B cell (primary cell): ENCODE measurements at regions not wholly inside any gene's neighbourhood (a gene's known extent, or its start where the extent isn't known, plus 50 kb on each side); places are given as distances from the start of the nearest gene placed in this dataset.

Experiments
- ATAC-seq: fragments of 200-7000 bp; cut with Tn5 transposase; one replicate; pipeline ENCODE4 v1.10.0; 2021; ENCODE audit warnings: low read depth, mild to moderate bottlenecking, moderate number of reproducible peaks, moderate library complexity
- CTCF ChIA-PET: fragments of 350-600 bp; sonication (Branson Sonifier 250); formaldehyde crosslinking; loops from one replicate; lab custom pipeline; 2021; ENCODE audit warnings: antibody characterized with exemption, inconsistent platforms; lab: Charles Lee
- POLR2A ChIA-PET: fragments of 350-600 bp; sonication (Branson Sonifier 250); formaldehyde crosslinking; loops from one replicate; lab custom pipeline; 2021; ENCODE audit warnings: antibody characterized with exemption; lab: Charles Lee
- DNase-seq: peaks from one replicate; pipeline ENCODE4 v3.0.0; 2013
- H2AFZ ChIP-seq: 2 replicates; pipeline ENCODE4 v1.6.1; 2012; ENCODE audit warnings: mild to moderate bottlenecking, low read depth, low read length; ENCODE audit not compliant: insufficient read depth, poor library complexity, severe bottlenecking
- H3K27ac ChIP-seq, 2 donors: 1 replicate in 1 of 2; 2 replicates in 1 of 2; pipeline ENCODE4 v1.5.1; 2012 to 2013; ENCODE audit warnings: low read length in 2 of 2, mild to moderate bottlenecking in 2 of 2, moderate library complexity in 1 of 2
- H3K27me3 ChIP-seq, 4 experiments: fragments of 200-600 bp in 1 of 4; sonication (generic) in 1 of 4; replicated peaks in 1 of 4; 1 replicate in 2 of 4; 2 replicates in 2 of 4; pipeline versions ENCODE4 v1.6.1 to v1.7.0; 2013 to 2016; ENCODE audit warnings: low read length in 3 of 4, mild to moderate bottlenecking in 2 of 4, mixed read lengths in 1 of 4, moderate library complexity in 1 of 4; ENCODE audit not compliant: insufficient read depth in 4 of 4, control insufficient read depth in 3 of 4; ENCODE audit errors: control extremely low read depth in 1 of 4
- H3K36me3 ChIP-seq, 2 experiments: replicated peaks in 1 of 2; 1 replicate in 1 of 2; 2 replicates in 1 of 2; pipeline versions ENCODE4 v1.6.1 to v1.7.1; 2013; ENCODE audit warnings: low read length in 1 of 2; ENCODE audit not compliant: insufficient read depth in 2 of 2, control insufficient read depth in 1 of 2; ENCODE audit errors: control extremely low read depth in 1 of 2, extremely low read depth in 1 of 2
- H3K4me1 ChIP-seq, 2 donors: fragments of 200-600 bp in 1 of 2; sonication (generic) in 1 of 2; 1 replicate in 1 of 2; 2 replicates in 1 of 2; pipeline versions ENCODE4 v1.5.1 to v1.6.1; 2013 to 2017; ENCODE audit warnings: low read length in 2 of 2; ENCODE audit not compliant: control insufficient read depth in 2 of 2, insufficient read depth in 2 of 2
- H3K4me2 ChIP-seq: replicated peaks from 2 replicates; pipeline ENCODE3; 2012; ENCODE audit warnings: mild to moderate bottlenecking, low read depth, low read length; ENCODE audit not compliant: poor library complexity, severe bottlenecking
- H3K4me3 ChIP-seq, 5 experiments: fragments of 200-600 bp in 1 of 5; sonication (generic) in 1 of 5; 1 replicate in 3 of 5; 2 replicates in 2 of 5; pipeline versions ENCODE4 v1.5.1 to v1.7.0; 2011 to 2016; ENCODE audit warnings: low read length in 4 of 5, mild to moderate bottlenecking in 4 of 5, low read depth in 2 of 5, control low read depth in 1 of 5, moderate library complexity in 1 of 5; ENCODE audit not compliant: insufficient read depth in 1 of 5; ENCODE audit errors: control extremely low read depth in 1 of 5, extremely low read depth in 1 of 5
- H3K79me2 ChIP-seq: fragments of 200-600 bp; sonication (generic); one replicate; pipeline ENCODE4 v1.6.0; 2016; ENCODE audit warnings: low read length; ENCODE audit not compliant: control insufficient read depth, insufficient read depth
- H3K9ac ChIP-seq: fragments of 200-600 bp; sonication (generic); 2 replicates; pipeline ENCODE4 v1.6.1; 2017; ENCODE audit warnings: mild to moderate bottlenecking, low read length, moderate library complexity
- H3K9me3 ChIP-seq, 3 donors: one replicate each; pipeline versions ENCODE4 v1.6.1 to v1.7.1; 2013; ENCODE audit warnings: low read length in 2 of 3; ENCODE audit not compliant: control insufficient read depth in 2 of 3, insufficient read depth in 1 of 3; ENCODE audit errors: control extremely low read depth in 1 of 3
- H4K20me1 ChIP-seq: 2 replicates; pipeline ENCODE4 v1.6.0; 2012; ENCODE audit warnings: mild to moderate bottlenecking, low read length; ENCODE audit not compliant: insufficient read depth, control insufficient read depth, poor library complexity, severe bottlenecking
- H3K27ac Mint-ChIP-seq: one replicate; pipeline ENCODE4 v1.8.0; 2021; ENCODE audit warnings: mixed read lengths
- H3K27me3 Mint-ChIP-seq: one replicate; pipeline ENCODE4 v1.8.0; 2021; ENCODE audit warnings: mixed read lengths
- H3K4me1 Mint-ChIP-seq: one replicate; pipeline ENCODE4 v1.8.0; 2021; ENCODE audit warnings: mixed read lengths
- H3K4me3 Mint-ChIP-seq: one replicate; pipeline ENCODE4 v1.8.0; 2021; ENCODE audit warnings: mixed read lengths
- H3K9me3 Mint-ChIP-seq: one replicate; pipeline ENCODE4 v1.8.0; 2022; ENCODE audit warnings: mixed read lengths; ENCODE audit not compliant: insufficient read depth
- CTCF ChIP-seq: fragments of 200-600 bp; IDR thresholded peaks from one replicate; pipeline ENCODE4 v1.8.0; 2022; ENCODE audit warnings: antibody characterized with exemption, mild to moderate bottlenecking
- EZH2 ChIP-seq: IDR thresholded peaks from 2 replicates; pipeline ENCODE4 v1.6.1; 2012; ENCODE audit warnings: borderline replicate concordance, low read depth, mild to moderate bottlenecking, moderate library complexity, low read length; ENCODE audit not compliant: insufficient read depth, poor library complexity, severe bottlenecking
- WGBS: methylation state at CpG from one replicate; pipeline ENCODE4 v1.1.5; 2013; ENCODE audit warnings: missing lambda C conversion rate; ENCODE audit not compliant: insufficient coverage; 5-methylcytosine and 5-hydroxymethylcytosine counted together
- intact Hi-C: fragments of 100-400 bp; cut with micrococcal nuclease; formaldehyde crosslinking; loops from one replicate; pipeline ENCODE4 v1.10.0; 2022

DNA sequence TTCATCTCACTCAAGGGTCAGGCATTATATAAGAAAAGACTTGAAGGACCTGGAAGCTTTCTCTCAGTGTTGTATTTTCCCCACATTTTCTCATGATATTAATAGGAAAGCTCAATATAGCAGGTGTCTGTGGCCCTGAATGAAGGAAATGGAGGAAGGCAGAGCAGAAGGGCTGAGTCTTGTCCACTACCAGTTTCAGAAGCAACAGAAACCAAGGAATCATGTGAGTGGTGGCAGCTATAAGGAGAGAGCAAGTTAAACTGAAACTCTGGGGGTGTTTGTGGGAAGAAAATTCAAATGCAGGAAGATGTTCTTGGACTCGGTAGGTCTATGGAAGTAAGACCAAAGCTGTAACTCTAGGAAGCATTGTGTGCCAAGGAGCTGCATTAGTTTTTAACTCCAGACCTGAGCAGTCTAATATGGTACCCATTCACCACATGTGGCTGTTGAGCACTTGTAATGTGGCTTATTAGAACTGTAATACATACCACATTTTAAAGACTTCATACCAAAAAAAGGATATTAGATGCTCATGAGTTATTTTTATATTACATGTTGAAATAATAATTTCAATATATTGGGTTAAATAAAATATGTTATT, 278.8 kb upstream of the GADL1 start:
- H3K27ac Mint-ChIP-seq, result no peak overlapping the region
- WGBS, result 83% methylated on average over 1 of the region's 1 CpG
- no peaks in the 10 kb centered on the region for H3K9me3 Mint-ChIP-seq
- Histone ChIP-seq H3K36me3 (no peaks in the 10 kb centered on the region), H3K9ac (no peak overlapping the region), H3K27ac (no peak overlapping the region), H3K9me3 (no peaks in the 10 kb centered on the region), H4K20me1 (no peaks in the 10 kb centered on the region), H3K27me3 (no peaks in the 10 kb centered on the region), H3K79me2 (no peaks in the 10 kb centered on the region), H3K4me3 (no peak overlapping the region), H3K4me1 (no peaks in the 10 kb centered on the region), H3K4me2 (no peak overlapping the region), H2AFZ (no peak overlapping the region)
- no peaks in the 10 kb centered on the region for H3K4me1 Mint-ChIP-seq
- ChIA-PET CTCF (no interaction called here), POLR2A (no interaction called here)
- no peaks in the 10 kb centered on the region for H3K27me3 Mint-ChIP-seq
- intact Hi-C loops, result no loop called here
- no peak overlapping the region for H3K4me3 Mint-ChIP-seq
- DNase-seq (no peak), ATAC-seq (no peak)
- TF ChIP-seq CTCF (no peak), EZH2 (no peak)

DNA sequence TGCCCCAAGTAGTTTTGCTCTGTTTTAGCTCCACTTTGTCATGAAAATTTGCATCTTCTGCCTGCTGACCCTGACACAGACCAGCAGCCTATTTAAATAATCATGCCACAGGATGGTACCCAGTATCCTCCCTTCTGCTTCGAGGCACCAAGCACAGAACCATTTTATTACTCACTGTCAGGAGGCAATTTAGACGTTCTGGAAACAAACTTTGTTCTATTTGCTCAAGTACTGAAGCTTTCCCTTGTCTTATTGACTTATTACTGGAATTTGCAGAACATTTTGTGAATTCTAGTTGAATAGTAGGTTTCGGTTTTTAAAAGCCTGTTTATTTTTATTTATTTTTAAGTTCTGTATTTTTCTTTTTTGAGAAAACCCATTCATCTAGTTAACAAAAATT, 279.6 kb upstream of the GADL1 start:
- TF ChIP-seq EZH2 (no peak), CTCF (no peak)
- CTCF ChIA-PET, result no interaction called here
- no peaks in the 10 kb centered on the region for H3K27me3 ChIP-seq
- ATAC-seq, result no peak
- H3K9me3 ChIP-seq, result no peaks in the 10 kb centered on the region
- H4K20me1 ChIP-seq, result no peaks in the 10 kb centered on the region
- no peaks in the 10 kb centered on the region for H3K79me2 ChIP-seq
- POLR2A ChIA-PET, result interaction anchor here (0.6 kb wide), 1 partner anchor 35 kb away, joined by 3 read pairs; no protein-coding TSS in a partner anchor
- WGBS, result 67% methylated on average over 1 of the region's 3 CpGs
- Mint-ChIP-seq H3K9me3 (no peaks in the 10 kb centered on the region), H3K27me3 (no peaks in the 10 kb centered on the region), H3K4me1 (no peaks in the 10 kb centered on the region), H3K4me3 (no peak overlapping the region), H3K27ac (no peak overlapping the region)
- H3K4me1 ChIP-seq, result no peaks in the 10 kb centered on the region
- H3K9ac ChIP-seq, result no peak overlapping the region
- intact Hi-C loops, result no loop called here
- H2AFZ ChIP-seq, result no peak overlapping the region
- no peak for DNase-seq
- no peak overlapping the region for H3K4me3 ChIP-seq
- no peak overlapping the region for H3K27ac ChIP-seq
- no peak overlapping the region for H3K4me2 ChIP-seq
- no peaks in the 10 kb centered on the region for H3K36me3 ChIP-seq
